K562 (cell line): ENCODE measurements at regions not wholly inside any gene's neighbourhood (a gene's known extent, or its start where the extent isn't known, plus 50 kb on each side); places are given as distances from the start of the nearest gene placed in this dataset.

Experiments used
- ARID4B ChIP-seq: sonication (generic); formaldehyde crosslinking; IDR thresholded peaks from 2 replicates; pipeline ENCODE4 v1.8.0; 2022; ENCODE audit warnings: mild to moderate bottlenecking, missing genetic modification reagents
- CTCF ChIP-seq, 3 experiments: IDR thresholded peaks in 2 of 3; conservative IDR thresholded peaks in 1 of 3; 2 replicates each; pipeline ENCODE4 v1.5.1; 2011 to 2012; ENCODE audit warnings: low read length in 3 of 3, mild to moderate bottlenecking in 3 of 3, control low read depth in 2 of 3, improper control_type of control experiment in 1 of 3, inconsistent platforms in 1 of 3, low read depth in 1 of 3, mixed read lengths in 1 of 3, moderate library complexity in 1 of 3; ENCODE audit not compliant: insufficient read depth in 2 of 3
- ELF4 ChIP-seq: fragments of 450-650 bp; formaldehyde crosslinking; IDR thresholded peaks from 2 replicates; pipeline ENCODE4 v1.4.0; 2022; ENCODE audit warnings: missing genetic modification characterization
- ERF ChIP-seq: fragments of 450-650 bp; formaldehyde crosslinking; IDR thresholded peaks from 2 replicates; pipeline ENCODE4 v1.4.0; 2020; ENCODE audit warnings: mild to moderate bottlenecking, mixed read lengths
- GATA2 ChIP-seq: sonication (generic); formaldehyde crosslinking; IDR thresholded peaks from 2 replicates; pipeline ENCODE4 v1.4.0; 2020; ENCODE audit warnings: mild to moderate bottlenecking, missing genetic modification reagents
- L3MBTL2 ChIP-seq: fragments of 450-650 bp; IDR thresholded peaks from 2 replicates; pipeline ENCODE4 v1.6.1; 2016; ENCODE audit warnings: mild to moderate bottlenecking, moderate library complexity
- MEF2A ChIP-seq: IDR thresholded peaks from 2 replicates; pipeline ENCODE4 v1.6.1; 2011; ENCODE audit warnings: low read depth, mild to moderate bottlenecking, low read length, moderate library complexity; ENCODE audit not compliant: control insufficient read depth
- PATZ1 ChIP-seq: fragments of 250-450 bp; sonication (Bioruptor Pico); IDR thresholded peaks from 2 replicates; pipeline ENCODE4 v1.5.0; 2020; ENCODE audit warnings: mild to moderate bottlenecking, borderline replicate concordance
- POLR2AphosphoS5 ChIP-seq: IDR thresholded peaks from 2 replicates; pipeline ENCODE4 v1.6.1; 2011; ENCODE audit warnings: mild to moderate bottlenecking, low read depth, low read length, moderate library complexity; ENCODE audit not compliant: control insufficient read depth, insufficient read depth
- STAG1 ChIP-seq: sonication (generic); formaldehyde crosslinking; IDR thresholded peaks from 2 replicates; pipeline ENCODE4 v1.5.0; 2020; ENCODE audit warnings: missing genetic modification reagents, borderline replicate concordance
- TAF15 ChIP-seq: fragments of 200-400 bp; formaldehyde crosslinking; IDR thresholded peaks from 2 replicates; pipeline ENCODE4 v1.6.1; 2017; ENCODE audit warnings: mild to moderate bottlenecking, low read depth, low read length, moderate library complexity
- ZKSCAN8 ChIP-seq: fragments of 200-800 bp; sonication (Bioruptor generic); IDR thresholded peaks from 2 replicates; pipeline ENCODE4 v1.6.1; 2016; ENCODE audit warnings: missing genetic modification characterization, missing compliant biosample characterization

GRCh38 chr12:92528586-92528985 lies 174.2 kb upstream of the PLEKHG7 start:
- TF ChIP-seq ARID4B (CRISPR knock-in tag) (no peak), CTCF (IDR thresholded peaks at IDR 0.05 in 2 of 3, conservative IDR thresholded peaks at IDR 0.05 in 1 of 3; ENCODE audit: insufficient read depth in 2 of 3, low read depth in 1 of 3, low read length in 3 of 3) (no peak), L3MBTL2 (no peak), PATZ1 (no peak), ERF (CRISPR knock-in tag) (no peak), TAF15 (no peak), ELF4 (CRISPR knock-in tag) (no peak), STAG1 (CRISPR knock-in tag) (no peak), GATA2 (no peak), ZKSCAN8 (no peak), POLR2AphosphoS5 (no peak), MEF2A (no peak)
